H1 (cell line): ENCODE measurements at regions not wholly inside any gene's neighbourhood (a gene's known extent, or its start where the extent isn't known, plus 50 kb on each side); places are given as distances from the start of the nearest gene placed in this dataset.

Experiments
- CTCF ChIA-PET: fragments of 300-600 bp; sonication (Branson Sonifier 250); formaldehyde crosslinking; loops from one replicate; lab custom pipeline; 2021; ENCODE audit not compliant: partially characterized antibody; lab: Charles Lee
- POLR2A ChIA-PET: fragments of 300-600 bp; sonication (Branson Sonifier 250); formaldehyde crosslinking; loops from one replicate; lab custom pipeline; 2021; ENCODE audit warnings: inconsistent platforms; ENCODE audit not compliant: partially characterized antibody; lab: Charles Lee
- DNase-seq, 2 experiments: peaks; one replicate each; pipeline versions ENCODE4 v3.0.0 to v3.0.0-alpha.2; 2010 to 2022; ENCODE audit warnings: low spot score in 2 of 2, low read depth in 1 of 2, mixed read lengths in 1 of 2
- FAIRE-seq: peaks from 2 replicates; lab custom pipeline; 2011; peaks lifted over from hg19 to GRCh38; lab: Jason Lieb, UNC
- H2AFZ ChIP-seq: 2 replicates; pipeline ENCODE4 v1.8.1; 2012; ENCODE audit warnings: low read length, inconsistent platforms
- H2AK5ac ChIP-seq: 2 replicates; pipeline ENCODE4 v1.6.1; 2013; ENCODE audit warnings: low read depth, low read length
- H2BK120ac ChIP-seq: replicated peaks from 2 replicates; pipeline ENCODE3; 2013; ENCODE audit warnings: low read depth, low read length, inconsistent platforms
- H2BK12ac ChIP-seq: 2 replicates; pipeline ENCODE4 v1.6.1; 2013; ENCODE audit warnings: low read depth, low read length
- H2BK15ac ChIP-seq: 2 replicates; pipeline ENCODE4 v1.6.1; 2013; ENCODE audit warnings: low read length
- H2BK20ac ChIP-seq: 2 replicates; pipeline ENCODE4 v1.6.1; 2013; ENCODE audit warnings: low read length
- H2BK5ac ChIP-seq: 2 replicates; pipeline ENCODE4 v1.6.1; 2013; ENCODE audit warnings: low read depth, low read length
- H3K14ac ChIP-seq: 2 replicates; pipeline ENCODE4 v1.6.1; 2013; ENCODE audit warnings: inconsistent platforms; ENCODE audit not compliant: insufficient read length
- H3K18ac ChIP-seq: 2 replicates; pipeline ENCODE4 v1.6.1; 2013; ENCODE audit warnings: low read length; ENCODE audit errors: extremely low read depth
- H3K23ac ChIP-seq: 2 replicates; pipeline ENCODE4 v1.6.1; 2013; ENCODE audit warnings: inconsistent platforms; ENCODE audit not compliant: insufficient read length
- H3K23me2 ChIP-seq: 2 replicates; pipeline ENCODE4 v1.6.1; 2013; ENCODE audit warnings: low read depth, low read length
- H3K27ac ChIP-seq: 2 replicates; pipeline ENCODE4 v1.6.1; 2011; ENCODE audit warnings: low read depth, low read length, inconsistent platforms
- H3K27me3 ChIP-seq, 4 experiments: replicated peaks in 1 of 4; 1 replicate in 1 of 4; 2 replicates in 3 of 4; pipeline versions ENCODE4 v1.6.1 to v1.8.1; 2011 to 2013; ENCODE audit warnings: low read length in 3 of 4, mild to moderate bottlenecking in 3 of 4, inconsistent platforms in 2 of 4, mixed read lengths in 2 of 4, moderate library complexity in 1 of 4; ENCODE audit not compliant: control insufficient read depth in 3 of 4, insufficient read depth in 3 of 4; ENCODE audit errors: extremely low read depth in 1 of 4
- H3K36me3 ChIP-seq, 4 experiments: 2 replicates each; pipeline versions ENCODE4 v1.6.1 to v1.8.1; 2011 to 2013; ENCODE audit warnings: mild to moderate bottlenecking in 4 of 4, low read length in 3 of 4, moderate library complexity in 2 of 4, control low read depth in 1 of 4, inconsistent platforms in 1 of 4; ENCODE audit not compliant: insufficient read depth in 4 of 4, control insufficient read depth in 2 of 4
- H3K4ac ChIP-seq: replicated peaks from 2 replicates; pipeline ENCODE3; 2013; ENCODE audit warnings: low read length, low read depth, mixed read lengths, inconsistent platforms; ENCODE audit not compliant: insufficient read length
- H3K4me1 ChIP-seq, 4 experiments: replicated peaks in 1 of 4; 1 replicate in 1 of 4; 2 replicates in 3 of 4; pipeline versions ENCODE4 v1.6.1 to v1.8.1; 2011 to 2013; ENCODE audit warnings: low read length in 3 of 4, inconsistent platforms in 2 of 4, mixed read lengths in 1 of 4; ENCODE audit not compliant: insufficient read depth in 4 of 4, control insufficient read depth in 3 of 4
- H3K4me2 ChIP-seq, 2 experiments: 2 replicates each; pipeline versions ENCODE4 v1.6.1 to v1.8.1; 2011 to 2013; ENCODE audit warnings: low read depth in 2 of 2, low read length in 2 of 2, control low read depth in 1 of 2, inconsistent platforms in 1 of 2, mild to moderate bottlenecking in 1 of 2; ENCODE audit not compliant: insufficient read depth in 1 of 2
- H3K4me3 ChIP-seq, 4 experiments: fragments of 200-600, 300-600 bp in 1 of 4; sonication (generic), shearing (Covaris generic), sonication (Bioruptor Twin) in 1 of 4; 2 replicates each; pipeline versions ENCODE4 v1.5.1 to v1.8.1; 2011 to 2016; ENCODE audit warnings: low read length in 4 of 4, low read depth in 3 of 4, control low read depth in 2 of 4, inconsistent platforms in 2 of 4, mild to moderate bottlenecking in 2 of 4, mixed read lengths in 1 of 4, moderate library complexity in 1 of 4; ENCODE audit not compliant: insufficient read depth in 2 of 4; ENCODE audit errors: extremely low read depth in 1 of 4
- H3K56ac ChIP-seq: replicated peaks from 2 replicates; pipeline ENCODE3; 2013; ENCODE audit warnings: low read depth, mild to moderate bottlenecking, mixed read lengths, low read length, inconsistent platforms; ENCODE audit not compliant: insufficient read length
- H3K79me1 ChIP-seq: 2 replicates; pipeline ENCODE4 v1.6.1; 2013; ENCODE audit warnings: low read depth, low read length, control low read depth
- H3K79me2 ChIP-seq, 2 experiments: 2 replicates each; pipeline versions ENCODE4 v1.6.1 to v1.8.1; 2012 to 2013; ENCODE audit warnings: low read length in 2 of 2, mild to moderate bottlenecking in 2 of 2, inconsistent platforms in 1 of 2; ENCODE audit not compliant: insufficient read depth in 2 of 2, control insufficient read depth in 1 of 2
- H3K9ac ChIP-seq, 4 experiments: replicated peaks in 1 of 4; 1 replicate in 1 of 4; 2 replicates in 3 of 4; pipeline versions ENCODE4 v1.6.1 to v1.8.1; 2011 to 2013; ENCODE audit warnings: low read depth in 3 of 4, low read length in 3 of 4, control low read depth in 2 of 4, mild to moderate bottlenecking in 2 of 4, moderate library complexity in 2 of 4, inconsistent platforms in 1 of 4; ENCODE audit errors: extremely low read depth in 1 of 4
- H3K9me3 ChIP-seq, 2 experiments: 2 replicates each; pipeline versions ENCODE4 v1.6.1 to v1.8.1; 2012 to 2013; ENCODE audit warnings: mild to moderate bottlenecking in 2 of 2, moderate library complexity in 2 of 2, control low read depth in 1 of 2, inconsistent platforms in 1 of 2, low read depth in 1 of 2, low read length in 1 of 2, mixed read lengths in 1 of 2; ENCODE audit not compliant: insufficient read depth in 2 of 2
- H4K20me1 ChIP-seq, 2 experiments: replicated peaks in 1 of 2; 2 replicates each; pipeline versions ENCODE3 to v1.8.1; 2011 to 2013; ENCODE audit warnings: inconsistent platforms in 2 of 2, low read length in 2 of 2, mild to moderate bottlenecking in 1 of 2; ENCODE audit not compliant: insufficient read depth in 2 of 2, control insufficient read depth in 1 of 2
- H4K5ac ChIP-seq: 2 replicates; pipeline ENCODE4 v1.6.1; 2013; ENCODE audit warnings: low read length, low read depth, mixed read lengths, inconsistent platforms; ENCODE audit not compliant: insufficient read length
- H4K8ac ChIP-seq: 2 replicates; pipeline ENCODE4 v1.8.0; 2013; ENCODE audit warnings: mild to moderate bottlenecking, moderate library complexity, low read length, inconsistent platforms; ENCODE audit not compliant: insufficient read depth; ENCODE audit errors: extremely low read depth
- H4K91ac ChIP-seq: replicated peaks from 2 replicates; pipeline ENCODE3; 2013; ENCODE audit warnings: low read length, mixed read lengths, inconsistent platforms; ENCODE audit not compliant: insufficient read length
- ATF3 ChIP-seq: IDR thresholded peaks from 2 replicates; pipeline ENCODE4 v1.6.1; 2011; ENCODE audit warnings: low read depth, mild to moderate bottlenecking, low read length; ENCODE audit not compliant: insufficient read depth
- BACH1 ChIP-seq: IDR thresholded peaks from 2 replicates; pipeline ENCODE4 v1.6.1; 2012; ENCODE audit warnings: low read length, improper control_type of control experiment
- CTCF ChIP-seq, 3 experiments: IDR thresholded peaks; 1 replicate in 2 of 3; 2 replicates in 1 of 3; pipeline versions ENCODE4 v1.5.1 to v1.6.1; 2011; ENCODE audit warnings: low read length in 3 of 3, mild to moderate bottlenecking in 3 of 3, inconsistent platforms in 2 of 3, low read depth in 1 of 3, moderate library complexity in 1 of 3; ENCODE audit not compliant: insufficient read depth in 1 of 3; ENCODE audit errors: control extremely low read depth in 1 of 3
- EP300 ChIP-seq, 2 experiments: IDR thresholded peaks; 1 replicate in 1 of 2; 2 replicates in 1 of 2; pipeline ENCODE4 v1.6.1; 2011 to 2012; ENCODE audit warnings: low read depth in 2 of 2, low read length in 2 of 2, mild to moderate bottlenecking in 2 of 2, borderline replicate concordance in 1 of 2, inconsistent platforms in 1 of 2, moderate library complexity in 1 of 2
- JUND ChIP-seq: IDR thresholded peaks from 2 replicates; pipeline ENCODE4 v1.6.1; 2011; ENCODE audit warnings: mild to moderate bottlenecking, improper control_type of control experiment, low read length
- KDM4A ChIP-seq: IDR thresholded peaks from one replicate; pipeline ENCODE4 v1.7.1; 2012; ENCODE audit warnings: low read depth, mild to moderate bottlenecking, moderate library complexity, low read length, inconsistent platforms; ENCODE audit not compliant: severe bottlenecking
- PHF8 ChIP-seq: fragments of 200-600 bp; sonication (generic); conservative IDR thresholded peaks from 2 replicates; pipeline ENCODE4 v1.7.1; 2012; ENCODE audit warnings: low read depth, mild to moderate bottlenecking, inconsistent platforms, low read length, moderate library complexity
- RXRA ChIP-seq: IDR thresholded peaks from 2 replicates; pipeline ENCODE4 v1.6.1; 2011; ENCODE audit warnings: low read depth, mild to moderate bottlenecking, low read length, moderate library complexity; ENCODE audit not compliant: insufficient read depth
- WGBS, 2 experiments: shearing (Covaris generic) in 1 of 2; methylation state at CpG; one replicate each; pipeline versions ENCODE4 v1.1.6 to v1.1.7; 2013 to 2015; ENCODE audit warnings: low lambda C conversion rate in 2 of 2, mixed read lengths in 2 of 2, inconsistent platforms in 1 of 2, low coverage in 1 of 2, missing lambda C conversion rate in 1 of 2; ENCODE audit not compliant: insufficient replicate concordance in 2 of 2, insufficient coverage in 1 of 2, insufficient read length in 1 of 2; ENCODE audit errors: extremely low coverage in 1 of 2, missing lambda C conversion rate in 1 of 2; 5-methylcytosine and 5-hydroxymethylcytosine counted together

- Histone ChIP-seq H3K9ac (no peak overlapping the region), H4K5ac (no peak overlapping the region), H3K79me1 (no peaks in the 10 kb centered on the region), H2BK120ac (no peak overlapping the region), H4K8ac (no peak overlapping the region), H3K56ac (no peak overlapping the region), H3K23me2 (no peaks in the 10 kb centered on the region; the same call in 1 of the 2 replicates), H2BK20ac (no peak overlapping the region), H3K23ac (no peak overlapping the region), H2AFZ (no peak overlapping the region), H3K27ac (no peak overlapping the region), H2BK12ac (no peak overlapping the region), H4K91ac (no peak overlapping the region), H3K4ac (no peak overlapping the region), H2BK5ac (no peak overlapping the region), H3K27me3 (no peaks in the 10 kb centered on the region), H3K18ac (no peak overlapping the region), H3K4me2 (no peak overlapping the region), H3K4me1 (peaks cover 0 to 4% (median 0%) of the 10 kb centered on the region in 4 experiments; a peak in 3 of 7 replicates), H2BK15ac (no peak overlapping the region)
- CTCF ChIA-PET: interaction anchor here (0.6 to 1.1 kb wide), 3 partner anchors 10 to 326 kb away, joined by 3 read pairs; no protein-coding TSS in a partner anchor
- FAIRE-seq: no peak
- DNase-seq: no peak
- TF ChIP-seq ATF3 (no peak), KDM4A (no peak), EP300 (IDR thresholded peaks at IDR 0.05; ENCODE audit: borderline replicate concordance in 1 of 2, low read depth in 2 of 2, low read length in 2 of 2) (no peak), CTCF (IDR thresholded peaks at IDR 0.05; ENCODE audit: control extremely low read depth in 1 of 3, insufficient read depth in 1 of 3, low read depth in 1 of 3, low read length in 3 of 3) (no peak), JUND (no peak), PHF8 (no peak), BACH1 (no peak), RXRA (no peak)
- TF ChIP-seq, all 59 proteins: peak for 0
- peaks cover 0 to 4% of the 10 kb centered on the region in 2 experiments; a peak in 3 of 4 replicates for H3K9me3 ChIP-seq
- no peaks in the 10 kb centered on the region for H4K20me1 ChIP-seq
- POLR2A ChIA-PET: interaction anchor here (0.7 kb wide), 1 partner anchor 285 kb away, joined by 3 read pairs; no protein-coding TSS in a partner anchor
- no peaks in the 10 kb centered on the region for H3K36me3 ChIP-seq
- H3K14ac ChIP-seq: no peak overlapping the region
- 86% methylated on average over 12 of the region's 12 CpGs; no CpG with 5 or more reads in 1 of the 2 experiments for WGBS, 2 experiments
- H2AK5ac ChIP-seq: no peak overlapping the region
- no peaks in the 10 kb centered on the region for H3K79me2 ChIP-seq
- H3K4me3 ChIP-seq: no peak overlapping the region
Observed at GRCh38 chr21:35254006-35254764, 205.1 kb upstream of the RUNX1 start.
